NCI-H460 (cell line): ENCODE measurements at regions not wholly inside any gene's neighbourhood (a gene's known extent, or its start where the extent isn't known, plus 50 kb on each side); places are given as distances from the start of the nearest gene placed in this dataset.
A peak's percentile ranks its signal among the peaks of the same experiment; 100 is the strongest.
"Not testable (repeated sequence)": the region's sequence is repeated elsewhere in the genome, so short reads cannot be mapped to it uniquely, and the experiment has no call there.

Experiments used
- DNase-seq: peaks from one replicate; pipeline ENCODE4 v3.0.0-alpha.2; 2016; ENCODE audit warnings: low read depth; ENCODE audit errors: extremely low read depth

GRCh38 chr15:84094720-84095119 is 140.9 kb upstream of the GOLGA6L4 start:
- not testable (repeated sequence) for DNase-seq

- DNase-seq = not testable (repeated sequence)
Measured at GRCh38 chr15:84097053-84097452, 138.5 kb upstream of the GOLGA6L4 start.

DNA sequence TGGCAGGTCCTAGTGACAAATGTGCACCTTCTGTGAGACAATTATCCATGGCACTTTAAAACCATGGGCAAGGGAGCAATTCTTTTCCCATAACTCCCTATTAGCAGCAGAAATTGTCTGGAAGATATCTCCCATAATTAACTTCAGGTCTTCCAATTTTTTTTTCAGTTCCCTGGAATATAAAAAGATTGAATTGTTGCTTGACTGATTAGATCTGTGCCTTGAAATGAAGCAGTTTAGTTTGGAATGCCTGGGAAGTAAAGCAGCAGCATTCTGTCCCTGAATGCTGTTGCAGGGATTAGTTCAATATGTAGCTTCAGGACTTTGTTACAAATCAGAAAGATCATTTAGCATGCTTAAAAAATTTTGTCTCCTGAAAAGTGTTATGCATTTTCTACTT is 137.0 kb upstream of the GOLGA6L4 start:
- DNase-seq = no peak

DNA sequence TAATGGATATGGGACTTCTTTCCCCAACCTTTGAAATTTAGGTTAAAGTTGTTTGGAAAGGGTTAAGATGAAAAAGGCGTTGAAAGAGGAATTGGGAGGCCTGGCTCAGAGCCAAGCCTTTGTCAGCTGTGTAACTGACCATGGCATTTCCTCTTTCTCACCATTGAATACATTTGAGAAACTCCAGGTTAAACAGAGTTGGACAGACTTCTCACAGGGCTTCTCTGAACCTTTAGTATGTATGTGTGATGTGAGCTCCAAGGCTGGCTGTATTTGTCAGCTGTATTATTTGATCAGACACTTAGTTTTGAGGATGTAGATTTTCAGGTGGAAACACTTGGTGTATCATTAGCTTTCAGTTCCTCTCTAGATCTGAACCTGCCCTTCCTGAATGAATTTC is 136.4 kb upstream of the GOLGA6L4 start:
- DNase-seq = no peak

DNA sequence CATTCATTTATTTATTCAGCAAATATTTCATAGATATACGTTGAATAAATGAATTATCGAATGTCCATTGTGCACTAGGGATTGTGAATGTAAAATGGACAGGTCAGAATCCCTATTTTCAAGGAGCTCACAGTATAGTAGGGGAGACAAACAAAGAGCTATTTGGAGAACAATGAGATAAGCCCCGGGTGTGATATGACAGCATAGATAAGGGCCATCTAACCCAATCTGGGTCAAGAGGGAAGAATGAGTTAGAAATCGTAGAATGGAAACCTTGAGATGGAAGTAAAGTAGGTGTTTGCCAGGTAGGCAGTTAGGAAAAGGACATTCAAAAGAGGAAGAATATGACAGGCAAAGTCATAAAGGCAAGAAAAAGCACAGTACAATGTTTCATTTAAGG is 132.2 kb upstream of the GOLGA6L4 start:
- DNase-seq = no peak

- DNase-seq = no peak
Measured at GRCh38 chr15:84104853-84105252, 130.7 kb upstream of the GOLGA6L4 start.

DNA sequence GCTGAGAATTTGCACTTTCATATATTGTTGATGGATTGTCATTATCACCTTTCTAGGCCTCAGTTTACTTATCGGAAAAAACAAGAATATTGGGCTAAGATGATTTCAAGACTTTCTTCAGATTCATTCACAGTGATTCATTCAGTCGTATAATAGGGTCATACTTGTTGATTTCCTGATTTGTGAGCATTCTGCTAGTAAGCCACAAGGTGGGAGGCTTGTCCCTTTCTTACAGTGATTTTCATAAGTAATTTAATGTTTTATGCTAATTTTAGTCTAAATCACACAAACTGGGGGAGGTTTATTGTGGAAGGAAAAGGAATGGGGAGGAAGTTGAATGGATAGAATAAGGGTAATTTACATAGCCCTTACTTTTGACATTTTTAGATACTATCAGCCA is 126.8 kb upstream of the GOLGA6L4 start:
- no peak for DNase-seq

DNA sequence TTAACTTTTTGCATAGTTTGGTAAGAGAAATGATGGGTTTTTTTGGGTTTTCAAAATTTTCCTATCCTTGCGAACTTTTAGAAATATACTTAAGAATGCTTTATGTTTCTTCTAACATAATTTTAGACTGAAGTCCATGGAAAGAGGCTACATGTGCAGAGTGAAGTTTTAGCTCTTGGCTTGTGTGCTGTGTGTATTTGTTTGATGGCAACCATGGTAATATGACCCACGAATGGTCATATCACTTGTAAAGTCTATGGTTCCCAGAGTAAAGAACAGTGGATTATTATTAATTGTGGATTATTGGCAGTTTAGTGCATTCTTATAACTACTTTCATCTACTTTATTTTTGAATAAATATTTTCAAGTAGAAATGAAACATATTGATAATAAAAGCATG is 124.0 kb upstream of the GOLGA6L4 start:
- no peak for DNase-seq

DNA sequence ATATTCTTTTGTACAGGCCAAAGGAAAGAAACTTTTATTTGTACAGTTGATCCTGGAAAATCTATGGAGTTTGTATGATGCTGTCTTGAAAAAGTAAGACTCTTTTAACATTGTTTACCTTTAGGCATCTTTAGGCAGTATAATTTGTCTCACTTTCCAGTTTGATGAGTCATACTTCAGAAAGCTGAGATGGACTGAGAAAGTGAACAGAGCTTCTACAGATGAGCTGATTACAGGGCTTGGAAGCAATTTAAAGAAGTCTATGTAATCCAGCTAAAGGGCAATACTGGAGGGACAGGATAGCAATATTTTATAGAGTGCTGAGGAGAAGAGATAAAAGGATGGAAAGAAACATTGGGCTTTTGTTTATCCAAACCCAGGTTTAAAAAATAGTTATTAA is 123.5 kb upstream of the GOLGA6L4 start:
- no peak for DNase-seq

DNA sequence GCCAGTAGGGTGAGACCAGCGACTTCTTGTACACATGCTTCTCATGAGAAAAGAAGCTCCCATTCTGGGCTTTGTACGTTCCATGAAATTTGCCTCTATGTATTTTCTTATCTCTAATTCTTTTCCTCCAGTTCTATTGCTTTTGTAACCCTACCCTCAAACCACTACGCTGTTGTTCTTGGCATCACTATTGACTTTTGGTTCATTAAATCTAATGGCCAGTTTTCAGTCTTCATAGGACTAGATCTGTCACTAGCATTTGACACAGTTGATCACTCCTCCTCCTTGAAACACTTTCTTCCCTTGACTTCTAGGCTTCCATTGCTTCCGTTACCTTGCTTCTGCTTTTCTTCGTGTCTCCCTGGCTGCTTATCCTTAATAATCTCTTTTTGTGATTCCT is 121.7 kb upstream of the GOLGA6L4 start:
- no peak for DNase-seq

DNA sequence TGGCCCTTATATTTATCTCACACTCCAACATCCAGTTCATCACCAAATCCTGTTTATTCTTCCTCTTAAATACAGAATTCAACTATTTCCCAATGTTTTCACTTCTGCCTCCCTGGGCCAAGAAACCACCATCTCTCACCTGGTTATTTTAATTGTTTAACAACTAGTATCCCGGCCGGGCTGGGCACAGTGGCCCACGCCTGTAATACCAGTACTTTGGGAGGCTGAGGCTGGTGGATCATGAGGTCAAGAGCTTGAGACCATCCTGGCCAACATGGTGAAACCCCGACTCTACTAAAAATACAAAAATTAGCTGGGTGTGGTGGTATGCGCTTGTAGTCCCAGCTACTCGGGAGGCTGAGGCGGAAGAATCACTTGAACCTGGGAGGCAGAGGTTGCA is 120.9 kb upstream of the GOLGA6L4 start:
- not testable (repeated sequence) for DNase-seq

- DNase-seq = not testable (repeated sequence)
Measured at GRCh38 chr15:84119351-84119750, 116.2 kb upstream of the GOLGA6L4 start.

- DNase-seq = not testable (repeated sequence)
Measured at GRCh38 chr15:84120903-84121302, 114.7 kb upstream of the GOLGA6L4 start.

- DNase-seq = not testable (repeated sequence)
Measured at GRCh38 chr15:84128706-84129105, 106.9 kb upstream of the GOLGA6L4 start.

GRCh38 chr15:84130098-84130831 is 105.3 kb upstream of the GOLGA6L4 start:
- not testable (repeated sequence) for DNase-seq

DNA sequence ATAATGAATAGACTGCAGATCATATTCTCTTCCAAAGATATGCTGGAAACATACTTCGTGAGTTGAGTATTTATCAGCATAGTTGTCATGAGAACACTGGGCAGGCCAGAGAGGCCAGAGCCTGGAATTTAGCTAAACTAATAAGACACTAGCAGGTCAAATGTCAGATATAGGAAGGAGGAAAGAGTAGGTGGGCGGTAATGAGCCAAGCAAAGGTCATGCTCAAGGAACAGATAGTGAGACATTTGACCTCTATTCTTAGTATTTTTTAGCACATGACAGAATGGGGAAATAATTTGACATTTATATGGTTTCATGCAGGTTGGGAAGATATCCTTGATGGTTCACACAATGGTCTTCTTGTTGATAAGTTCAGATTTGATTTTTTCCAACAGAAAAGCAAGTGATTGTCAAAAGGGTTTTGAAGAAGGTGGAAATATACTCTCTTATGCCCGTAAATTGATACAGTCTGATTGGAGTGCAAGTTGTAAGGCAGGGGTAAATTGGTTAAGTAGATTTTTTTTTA is 99.6 kb upstream of the GOLGA6L4 start:
- not testable (repeated sequence) for DNase-seq

DNA sequence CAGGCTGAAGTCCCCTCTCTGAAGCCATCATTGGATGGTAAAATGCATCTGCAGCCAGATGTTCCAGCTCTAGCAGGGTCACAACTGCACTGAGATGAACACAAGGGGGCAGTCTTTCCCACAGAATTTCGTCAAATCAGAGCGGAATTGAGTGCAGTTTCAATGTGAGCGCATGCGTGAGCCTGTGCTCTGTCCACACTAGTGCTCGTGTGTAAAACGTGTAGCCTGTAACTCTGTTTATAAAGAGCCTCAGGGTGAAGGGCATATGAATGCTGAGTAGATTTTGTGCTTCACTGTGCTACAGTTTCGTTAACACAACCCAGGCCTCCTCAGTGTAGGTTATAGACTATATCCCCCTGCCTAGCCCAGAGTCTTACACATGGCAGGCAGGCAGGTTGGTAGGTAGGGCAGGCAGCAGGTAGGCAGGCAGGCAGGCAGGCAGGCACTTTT is 92.7 kb upstream of the GOLGA6L4 start:
- DNase-seq = peak; percentile 86

DNA sequence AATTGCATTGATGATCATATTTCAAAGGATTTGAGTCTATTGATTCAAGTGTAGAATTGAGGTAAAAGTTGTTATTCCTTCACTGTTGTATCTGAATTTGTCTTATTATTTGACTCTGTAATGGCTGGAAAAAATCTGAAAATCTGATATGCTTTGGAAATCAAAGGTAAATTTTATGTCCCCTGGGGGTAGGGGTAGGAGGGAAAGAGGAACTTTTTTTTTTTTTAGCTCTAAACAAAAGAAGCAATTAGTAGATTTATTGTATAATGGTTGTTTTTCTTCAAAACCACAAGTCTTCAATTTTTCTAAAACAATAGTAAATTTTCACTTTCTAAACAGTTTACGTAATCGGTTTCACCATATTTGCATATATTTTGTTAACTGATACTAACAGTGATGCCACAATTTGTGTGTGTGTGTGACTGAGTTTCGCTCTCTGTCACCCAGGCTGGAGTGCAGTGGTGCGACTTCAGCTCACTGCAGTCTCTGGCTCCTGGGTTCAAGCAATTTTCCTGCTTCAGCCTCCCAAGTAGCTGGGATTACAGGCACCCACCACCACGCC is 91.7 kb upstream of the GOLGA6L4 start:
- DNase-seq = no peak

GRCh38 chr15:84144946-84145345 is 90.6 kb upstream of the GOLGA6L4 start:
- not testable (repeated sequence) for DNase-seq

GRCh38 chr15:84146299-84146698 is 89.3 kb upstream of the GOLGA6L4 start:
- not testable (repeated sequence) for DNase-seq

DNA sequence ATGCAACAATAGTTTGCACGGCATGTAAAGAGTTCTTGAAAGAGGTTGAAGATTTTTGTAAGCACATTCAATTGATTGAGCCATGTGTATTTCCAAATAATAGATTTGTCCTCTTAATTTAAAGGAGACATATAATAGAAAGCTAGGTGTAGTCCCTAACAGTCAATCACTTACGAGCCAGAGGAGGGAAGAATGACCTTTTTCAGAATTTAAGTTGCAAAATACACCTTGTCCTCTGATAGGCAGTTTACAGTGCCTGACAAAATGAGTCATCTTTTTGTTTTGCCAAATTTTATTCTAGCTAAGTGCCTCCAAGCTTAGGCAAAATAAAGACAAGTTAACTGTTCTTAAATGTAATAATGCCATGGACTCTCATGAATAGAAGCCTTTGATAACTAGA is 88.3 kb upstream of the GOLGA6L4 start:
- not testable (repeated sequence) for DNase-seq
